Embryonic facial prominence (tissue), 1 donor: ENCODE measurements at regions not wholly inside any gene's neighbourhood (a gene's known extent, or its start where the extent isn't known, plus 50 kb on each side); places are given as distances from the start of the nearest gene placed in this dataset.

ENCODE experiments used
- DNase-seq: peaks from one replicate; pipeline ENCODE4 v3.0.0-alpha.2; 2016; ENCODE audit errors: extremely low spot score

DNA sequence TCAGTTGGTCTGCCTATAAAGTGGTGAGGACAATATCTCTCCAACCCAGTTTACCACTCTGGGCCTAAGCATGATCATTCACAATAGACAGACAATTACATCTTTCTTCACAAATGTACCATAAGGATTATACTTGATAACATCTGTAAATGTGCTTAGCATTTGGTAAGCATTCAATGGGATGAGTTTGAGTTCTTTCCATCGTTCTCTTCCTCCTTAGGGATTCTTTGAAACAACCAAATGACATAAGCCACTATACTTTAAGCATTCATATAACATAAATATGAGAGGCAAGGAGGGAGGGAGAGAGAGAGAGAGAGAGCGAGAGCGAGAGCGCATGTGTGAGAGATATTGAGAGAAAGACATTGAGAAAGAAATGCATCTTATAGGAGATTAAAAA, 303.3 kb upstream of the CBLB start:
- no peak for DNase-seq

DNA sequence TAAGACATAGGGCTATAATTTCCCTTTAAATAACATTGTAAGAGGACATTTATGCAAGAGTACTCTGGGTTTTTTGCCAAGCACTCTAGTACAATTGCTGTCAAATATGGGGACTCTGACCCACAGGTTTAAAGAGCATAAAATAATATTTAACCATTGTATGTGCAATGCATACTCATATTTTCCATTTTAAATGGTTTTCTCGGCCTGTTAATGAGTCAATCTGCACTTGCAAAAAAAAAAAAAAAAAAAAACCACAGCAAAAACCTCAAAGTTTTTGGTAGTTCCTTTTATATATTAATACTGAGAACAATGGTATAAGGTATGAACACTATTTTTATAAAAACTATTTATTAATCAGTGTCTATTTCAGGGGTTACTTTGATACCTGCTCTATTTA, 304.0 kb upstream of the CBLB start:
- DNase-seq, result no peak

DNA sequence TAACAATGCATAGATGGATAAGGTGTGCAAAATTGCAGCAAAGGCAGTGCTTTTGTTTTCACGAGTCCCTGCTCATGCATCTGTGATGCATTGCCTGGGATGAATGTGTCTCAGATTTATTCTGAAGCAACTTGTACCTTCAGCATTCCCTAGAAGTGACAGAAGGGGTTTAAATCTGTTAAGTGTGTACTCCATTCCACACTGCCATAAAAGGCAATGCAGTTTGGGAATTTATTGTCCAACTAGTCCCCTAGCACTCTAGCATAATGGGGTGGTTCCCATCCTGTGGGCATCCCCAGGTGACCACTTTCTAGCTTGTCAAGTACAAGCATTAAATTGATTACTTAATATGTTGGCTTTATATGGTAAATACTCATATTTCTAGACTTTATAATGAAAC, 306.5 kb upstream of the CBLB start:
- no peak for DNase-seq

DNA sequence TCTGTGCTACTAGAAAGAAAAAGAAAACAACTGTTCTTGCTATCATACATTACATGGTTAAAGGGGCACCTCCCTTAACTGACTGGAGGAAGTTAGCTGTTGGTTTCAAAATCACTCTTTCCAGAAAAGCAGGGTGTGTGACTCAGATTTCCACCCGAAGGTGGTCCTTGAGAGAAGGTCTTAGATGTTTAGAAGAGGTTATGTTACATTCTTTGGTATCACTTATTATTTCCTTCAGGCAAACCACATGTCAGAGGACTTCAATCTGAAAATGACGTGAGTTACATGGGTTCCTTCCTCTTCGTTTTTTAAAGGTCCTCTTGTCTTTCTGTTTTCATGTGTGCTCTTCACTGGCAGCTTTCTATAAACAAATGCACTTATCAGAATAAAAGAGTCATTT, 307.9 kb upstream of the CBLB start:
- DNase-seq, result no peak

DNA sequence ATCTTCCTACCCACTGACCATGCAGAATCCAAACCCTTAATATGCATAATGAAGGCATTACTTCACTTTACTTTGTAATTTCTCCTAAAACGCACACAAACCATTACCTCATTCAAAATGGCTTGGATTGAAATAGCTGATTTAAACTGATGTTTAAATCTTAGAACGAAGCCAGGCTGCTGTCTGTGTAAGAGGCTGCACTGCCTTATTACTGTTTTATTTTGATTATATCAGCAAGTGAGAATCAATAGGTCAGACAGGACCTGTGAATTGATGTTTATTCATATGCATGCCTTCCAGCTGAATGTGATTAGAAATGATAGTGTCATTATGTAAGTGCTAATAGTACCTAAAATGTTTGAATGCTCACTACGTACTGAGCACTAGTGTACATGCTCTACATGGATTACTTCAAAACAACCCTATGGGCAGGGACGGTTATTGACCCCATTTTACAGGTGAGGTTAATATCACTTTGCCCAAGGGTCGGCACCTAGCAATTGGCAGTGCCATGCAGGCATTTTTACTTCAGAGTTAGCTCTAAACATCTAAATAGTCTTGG, 314.2 kb upstream of the CBLB start:
- no peak for DNase-seq

DNA sequence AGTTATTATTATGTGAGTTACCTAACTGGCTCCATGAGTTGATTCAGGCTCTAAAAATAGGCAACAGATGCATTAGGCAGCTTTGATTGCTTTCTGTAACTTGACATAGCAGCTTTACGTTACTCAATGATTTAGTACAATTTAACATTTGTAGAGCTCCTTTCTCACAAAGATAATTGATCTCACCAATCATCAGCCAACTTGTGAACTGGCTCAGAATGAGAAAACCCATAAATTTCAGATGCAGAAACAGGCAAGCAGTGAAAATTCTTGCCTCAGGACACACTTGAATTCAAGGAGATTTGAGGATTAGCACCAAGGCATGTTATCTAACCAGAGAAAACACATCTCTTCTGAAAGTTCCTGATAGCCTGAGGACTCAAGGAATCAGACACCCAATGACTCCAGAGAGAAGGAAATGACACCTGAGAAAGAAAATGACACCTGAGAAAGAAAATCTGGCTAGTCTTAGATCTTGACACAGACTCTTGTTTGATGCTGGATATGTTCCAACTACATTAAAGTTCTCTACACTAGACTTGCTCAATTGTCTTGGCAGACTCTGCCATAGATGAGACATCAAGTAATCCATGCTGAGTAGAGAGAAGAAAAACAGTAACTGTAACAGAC, 315.1 kb upstream of the CBLB start:
- DNase-seq, result no peak

DNA sequence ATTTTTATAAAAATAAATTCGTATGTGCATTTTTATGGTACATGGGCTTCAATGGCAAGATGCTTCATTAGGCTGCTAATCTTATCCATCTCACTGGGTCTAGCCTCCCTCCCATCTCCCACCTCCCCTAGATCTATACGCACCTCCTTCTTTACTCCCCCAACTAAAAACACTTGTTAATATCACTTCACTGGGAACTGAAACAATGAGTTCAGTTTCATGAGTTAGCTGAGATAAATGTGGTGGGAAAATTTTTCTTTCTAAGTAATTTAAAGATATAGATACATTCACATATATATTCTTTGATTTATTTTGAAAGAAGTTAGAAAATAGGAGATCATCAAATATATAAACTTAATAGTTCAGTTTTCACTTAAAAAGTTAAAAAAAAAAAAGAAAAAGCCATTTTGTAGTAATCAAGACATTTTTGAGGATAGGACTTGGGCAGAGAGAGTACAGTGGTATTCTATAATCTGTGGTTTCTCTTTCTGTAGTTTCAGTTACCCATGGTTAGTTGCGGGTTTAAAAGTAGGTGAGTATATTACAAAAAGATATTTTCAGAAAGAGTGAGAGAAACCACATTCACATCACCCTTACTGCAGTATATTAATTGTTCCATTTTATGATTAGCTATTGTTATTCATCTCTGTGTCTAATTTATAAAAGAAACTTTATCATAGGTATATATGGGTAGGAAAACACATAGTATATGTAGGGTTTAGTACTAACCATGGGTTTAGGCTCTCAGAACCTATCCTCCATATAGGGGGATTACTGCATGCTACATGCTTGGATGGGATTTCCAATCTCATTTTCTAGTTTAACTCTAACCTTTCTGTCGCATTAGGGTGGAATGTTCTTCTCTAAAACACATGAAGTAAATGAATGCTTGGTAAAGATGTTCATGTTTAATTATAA, 316.0 kb upstream of the CBLB start:
- DNase-seq, result no peak

DNA sequence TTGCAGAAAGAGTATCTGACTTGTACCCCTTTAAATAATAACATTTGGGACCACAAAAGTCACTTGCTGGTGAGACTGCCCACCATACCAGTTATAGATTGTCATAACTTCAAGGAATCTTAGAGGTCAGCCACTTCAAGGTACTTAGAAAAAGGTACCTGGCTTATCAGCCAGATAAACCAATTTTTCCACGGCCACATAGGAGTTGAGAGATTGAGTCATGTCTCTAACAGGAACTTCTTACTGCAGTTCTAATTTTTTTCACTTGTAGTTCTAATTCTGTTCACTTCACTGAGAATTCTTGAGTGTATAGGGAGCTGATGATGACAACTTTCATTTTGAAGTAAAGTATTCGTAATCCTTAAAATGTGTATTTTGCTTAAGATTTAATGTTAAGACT, 317.1 kb upstream of the CBLB start:
- no peak for DNase-seq

DNA sequence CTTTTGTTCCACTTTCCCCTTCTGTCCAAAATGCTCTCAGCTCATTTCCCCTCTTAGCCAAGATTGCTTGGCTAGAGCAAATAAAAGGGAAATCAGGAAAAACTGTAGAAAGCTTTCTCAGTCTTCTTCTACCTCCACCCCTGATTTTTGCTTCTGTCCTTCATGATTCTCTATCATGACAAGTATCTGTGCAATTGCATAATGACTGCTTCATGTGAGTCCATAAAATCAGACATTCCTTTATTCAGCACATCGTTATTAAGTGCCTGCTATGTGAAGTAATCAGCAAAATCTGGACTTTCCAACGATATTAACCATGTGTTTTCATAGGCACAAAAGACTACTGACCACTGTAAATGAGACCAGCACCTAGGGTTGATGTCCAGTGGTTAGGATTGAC, 321.5 kb upstream of the CBLB start:
- no peak for DNase-seq

DNA sequence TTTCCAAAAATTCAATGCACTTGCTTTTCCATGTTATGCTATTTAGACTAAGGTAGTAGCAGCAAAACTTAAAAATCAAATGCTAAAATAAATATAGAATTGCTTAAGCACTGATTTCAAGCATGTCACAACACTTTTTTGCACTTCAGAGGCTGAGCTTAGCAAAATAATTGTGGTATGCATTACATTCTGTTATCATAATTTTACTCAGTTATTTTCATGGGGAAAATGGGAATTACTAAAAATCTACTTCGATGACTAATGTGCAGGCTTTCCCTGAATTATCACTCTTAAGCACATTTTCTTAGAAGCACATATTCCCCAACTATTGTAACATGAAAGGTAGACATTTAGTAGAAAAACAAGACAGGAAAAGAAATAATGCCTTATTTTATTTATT, 322.4 kb upstream of the CBLB start:
- DNase-seq, result no peak

DNA sequence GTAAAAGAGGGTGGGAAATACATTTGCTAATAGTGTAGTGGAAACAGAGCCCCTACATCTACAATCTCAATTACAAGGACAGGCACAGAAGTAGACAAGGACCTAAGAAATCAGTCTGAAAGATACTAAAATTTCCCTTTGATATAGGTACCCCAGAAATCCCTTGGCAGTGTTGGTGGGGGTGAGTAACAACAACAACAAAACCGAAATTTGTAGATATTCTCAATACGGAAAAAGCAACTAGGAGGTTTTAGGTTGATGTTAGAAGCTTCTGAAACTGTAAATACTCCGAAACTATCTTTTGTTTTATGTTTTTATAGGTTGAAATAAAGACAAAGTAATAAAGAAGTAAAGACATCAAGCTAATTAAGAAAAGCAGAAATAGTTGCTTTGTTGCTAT, 323.1 kb upstream of the CBLB start:
- no peak for DNase-seq

DNA sequence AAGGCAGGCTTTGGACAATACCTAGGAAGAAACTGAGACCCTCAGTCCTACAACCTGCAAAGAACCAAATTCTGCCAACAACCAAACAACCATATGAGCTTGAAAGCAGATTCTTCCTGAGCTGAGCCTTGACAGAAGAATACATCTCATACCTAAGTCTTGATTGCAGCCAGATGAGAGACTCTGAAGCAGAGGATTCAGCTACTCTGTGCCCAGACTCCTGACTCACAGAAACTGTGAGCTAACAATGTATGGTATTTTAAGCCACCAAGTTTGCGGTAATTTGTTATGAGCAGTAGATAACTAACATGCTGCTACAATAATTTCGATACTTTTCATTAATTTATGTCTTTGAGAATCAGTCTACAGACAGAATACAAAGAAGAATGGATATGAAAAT, 325.1 kb upstream of the CBLB start:
- DNase-seq, result no peak

DNA sequence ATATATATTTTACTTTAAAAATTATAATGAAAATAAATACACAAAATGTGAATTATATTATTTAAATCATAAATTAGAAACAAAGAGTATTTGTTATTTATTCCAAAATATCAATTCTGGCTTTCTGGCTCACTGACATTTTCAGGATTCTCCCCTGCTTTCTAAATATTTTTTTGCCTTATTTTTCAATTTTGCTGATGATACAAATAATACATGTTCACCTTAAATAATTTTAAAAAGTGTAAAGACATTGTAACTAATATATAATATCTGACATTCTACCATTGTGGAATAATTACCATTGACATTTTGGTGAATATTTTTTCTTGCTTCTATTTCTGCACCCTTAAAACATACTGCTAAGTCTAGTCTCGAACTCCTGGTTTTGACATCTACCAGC, 325.9 kb upstream of the CBLB start:
- no peak for DNase-seq

DNA sequence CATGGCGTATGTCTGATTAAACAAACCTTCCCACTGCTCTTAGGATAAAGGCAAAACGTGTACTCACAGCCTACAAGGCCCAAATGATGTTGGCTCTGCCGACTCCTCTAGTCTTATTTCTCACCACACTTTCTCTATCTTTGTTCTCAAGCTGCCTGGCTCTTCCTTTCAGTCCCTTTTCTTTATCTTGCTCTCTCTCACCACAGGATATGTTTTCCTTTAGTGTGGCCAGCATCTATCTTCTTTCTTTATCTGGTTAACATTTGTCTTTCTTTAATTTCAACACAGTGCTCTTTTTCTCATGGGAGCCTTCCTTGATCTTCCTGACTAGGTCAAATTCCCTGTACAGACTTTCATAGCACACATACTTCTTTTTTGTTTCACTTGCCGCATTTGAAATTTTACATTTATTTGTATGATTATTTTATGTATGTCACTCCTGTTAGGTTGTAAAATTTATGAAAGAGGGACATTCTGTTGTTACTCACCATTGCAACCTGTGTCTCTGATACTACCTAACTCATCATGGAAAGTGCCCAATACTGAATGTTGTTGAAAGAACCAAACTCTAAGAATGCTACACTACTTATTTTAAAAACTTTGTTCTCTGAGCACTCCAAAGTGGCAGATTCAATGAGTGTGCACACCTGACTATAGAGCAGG, 328.9 kb upstream of the CBLB start:
- no peak for DNase-seq

DNA sequence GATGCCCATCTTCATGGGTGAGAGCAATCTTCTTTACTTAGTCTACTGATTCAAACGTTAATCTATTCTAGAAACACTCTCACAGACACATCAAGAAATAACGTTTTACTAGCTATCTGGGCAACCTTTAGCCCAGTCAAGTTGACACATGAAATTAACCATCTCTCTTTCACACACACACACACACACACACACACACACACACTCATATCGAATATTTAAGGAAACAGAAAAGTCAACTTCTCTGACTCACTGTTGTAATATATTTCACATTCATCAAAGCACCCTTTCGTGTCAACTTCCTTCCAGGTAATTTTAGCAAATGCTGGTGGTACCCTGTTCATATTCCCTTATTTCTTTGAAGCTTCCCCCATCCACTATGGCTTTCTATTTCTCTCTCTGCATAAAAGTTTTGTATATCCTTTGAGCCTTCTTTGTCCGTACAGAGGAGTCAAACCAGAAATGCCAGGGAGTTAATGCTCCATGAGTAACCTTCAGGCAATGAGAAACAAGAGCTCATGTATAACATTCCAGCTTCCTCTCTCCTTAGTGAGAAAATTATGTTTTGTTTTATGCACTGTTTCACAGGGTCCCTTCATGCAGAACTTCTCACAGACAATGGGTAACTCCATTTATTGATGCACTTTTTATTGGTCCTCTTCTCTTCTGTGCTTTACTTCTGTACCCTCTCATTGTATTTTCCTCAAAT, 335.5 kb upstream of the CBLB start:
- DNase-seq, result no peak

DNA sequence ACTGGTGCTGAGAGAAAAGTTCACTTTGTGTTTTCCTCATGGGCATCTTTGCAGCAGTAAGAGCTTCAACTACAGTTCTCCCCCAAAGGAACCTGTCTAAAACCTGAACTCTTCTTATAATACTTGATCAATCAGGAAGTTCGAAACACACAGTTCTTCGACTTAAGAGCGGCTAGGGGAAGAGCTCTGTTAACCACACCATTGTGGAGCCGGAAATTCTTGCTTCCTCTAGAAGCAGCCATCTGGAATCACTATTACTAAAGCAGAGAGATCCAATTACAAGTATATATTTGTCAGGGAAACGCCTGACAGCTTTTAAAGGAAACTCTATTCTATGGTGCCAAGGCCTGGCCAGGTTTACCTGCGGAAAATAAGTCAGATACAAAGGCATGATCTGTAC, 337.3 kb upstream of the CBLB start:
- peak; percentile 80 for DNase-seq

DNA sequence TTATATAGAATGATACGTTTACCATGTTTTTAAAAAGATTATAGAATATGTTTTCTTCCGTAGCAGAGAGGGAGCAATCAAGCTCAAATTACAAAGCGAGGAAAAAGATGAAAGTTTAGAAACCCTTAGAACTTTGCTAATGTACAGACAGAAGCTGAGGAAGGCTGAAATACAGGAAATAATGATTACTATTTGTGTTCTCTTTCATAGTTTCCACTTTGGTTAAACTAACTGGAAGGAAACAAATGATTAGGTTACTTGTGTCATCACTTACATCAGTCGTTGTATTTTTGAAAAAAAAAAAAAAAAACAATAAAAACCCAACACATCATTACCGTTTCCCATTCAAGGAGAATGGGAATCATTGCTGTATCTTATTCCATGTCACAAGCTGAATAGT, 337.8 kb upstream of the CBLB start:
- no peak for DNase-seq

DNA sequence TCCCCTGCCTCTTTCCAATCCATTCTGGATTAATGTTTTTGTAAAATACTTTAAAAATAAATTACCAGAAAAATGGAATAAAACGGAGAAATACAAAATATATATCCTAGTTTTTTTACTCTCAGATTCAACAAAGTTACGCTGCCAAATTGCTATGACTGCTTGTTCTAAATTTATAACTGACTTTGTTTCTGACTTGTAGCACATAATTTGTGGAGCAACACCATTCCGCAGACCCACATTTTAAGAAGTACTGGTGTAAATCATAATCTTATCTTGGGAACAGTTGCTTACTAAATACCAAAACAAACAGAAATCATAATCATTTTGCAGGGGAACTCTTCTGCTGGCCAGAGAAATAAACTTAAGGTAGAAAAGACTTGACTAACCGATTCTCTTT, 339.4 kb upstream of the CBLB start:
- no peak for DNase-seq

DNA sequence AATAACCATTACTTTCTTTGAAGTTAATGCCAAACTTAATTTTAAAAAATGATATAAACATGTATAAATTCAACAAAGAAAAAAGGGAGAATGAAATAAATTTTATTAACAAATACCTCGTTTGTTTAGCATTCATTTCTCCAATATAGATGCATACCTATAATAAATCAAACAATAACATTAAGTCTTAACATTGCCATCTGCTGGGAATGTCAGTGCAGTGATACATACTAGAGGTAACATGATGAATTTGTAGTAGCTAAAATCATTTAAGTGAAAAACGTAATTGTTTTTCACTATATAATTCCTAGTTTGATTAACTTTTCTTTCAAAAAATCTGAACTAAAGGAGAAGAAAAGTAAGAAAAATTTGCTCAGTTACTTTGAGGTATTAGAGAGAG, 340.2 kb upstream of the CBLB start:
- no peak for DNase-seq

DNA sequence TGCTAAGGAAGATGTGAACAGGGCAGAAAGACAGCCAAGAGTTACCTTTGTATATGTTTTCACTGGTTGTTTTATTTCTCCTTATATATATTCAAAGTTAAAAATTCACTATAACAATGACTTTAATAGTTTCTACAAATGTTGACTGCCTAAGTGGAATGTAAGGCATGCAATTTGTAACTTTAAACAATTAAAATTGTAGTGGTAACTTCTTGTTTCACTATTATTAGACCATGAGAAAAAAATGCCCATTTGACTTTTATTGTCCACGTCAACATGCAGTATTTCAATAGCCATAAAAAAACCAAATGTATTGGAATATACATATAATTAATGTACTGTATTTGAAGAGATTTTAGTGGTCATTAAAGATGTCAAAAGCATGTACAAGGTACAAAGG, 340.7 kb upstream of the CBLB start:
- no peak for DNase-seq

DNA sequence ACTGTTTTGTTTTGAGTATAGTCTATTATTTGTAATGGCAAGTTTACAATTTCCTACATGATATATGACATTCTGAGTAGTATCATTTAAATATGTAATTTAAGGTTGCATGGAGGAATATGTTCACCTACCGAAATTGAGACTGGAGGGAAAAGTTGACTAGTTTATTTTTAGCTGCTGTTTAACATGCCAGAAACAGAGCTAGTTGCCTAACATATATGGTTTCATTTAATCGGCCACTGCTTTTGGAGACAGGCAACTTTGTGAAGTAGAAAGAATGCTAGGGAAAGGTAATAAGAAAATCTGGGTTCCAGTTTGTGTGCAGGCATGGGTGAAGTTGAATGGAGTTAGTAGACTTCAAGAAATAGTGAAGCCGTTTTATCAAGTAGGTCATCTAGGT, 342.1 kb upstream of the CBLB start:
- no peak for DNase-seq

DNA sequence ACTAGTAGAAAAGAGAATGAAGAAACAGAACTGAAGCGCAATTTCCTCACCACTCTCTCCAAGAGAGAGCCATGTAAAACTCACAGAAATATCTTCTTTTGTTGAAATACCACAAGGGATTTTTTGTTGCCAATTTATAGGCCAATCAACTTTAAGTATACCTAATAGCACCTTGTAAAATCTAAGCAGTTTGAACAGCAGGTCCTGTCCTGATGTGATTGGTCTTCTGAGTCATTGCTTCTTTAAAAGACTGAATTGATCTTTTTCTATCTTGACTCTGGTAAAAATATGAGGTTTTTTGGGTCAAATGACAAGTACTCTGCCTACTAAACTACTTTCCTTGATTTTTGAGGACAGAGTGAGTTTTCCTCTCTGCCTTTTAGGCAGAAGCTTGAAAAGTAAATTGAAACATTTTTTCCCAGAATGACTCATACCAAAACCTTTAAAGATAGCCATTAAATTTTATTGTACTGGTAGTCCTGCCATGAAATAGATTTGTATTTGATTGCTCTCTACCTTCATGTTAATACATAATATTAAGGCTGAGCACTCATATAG, 343.9 kb upstream of the CBLB start:
- no peak for DNase-seq
